ENCODE measurements at regions not wholly inside any gene's neighbourhood (a gene's known extent, or its start where the extent isn't known, plus 50 kb on each side); places are given as distances from the start of the nearest gene placed in this dataset.

GRCh38 chr12:92551853-92552397 lies 150.9 kb upstream of the PLEKHG7 start:
- H3K9me3 ChIP-seq (ENCODE audit: low read length): no peaks in the 10 kb centered on the region
- no peaks in the 10 kb centered on the region for H4K20me1 ChIP-seq (ENCODE audit: insufficient read depth, low read depth, low read length)
- no peak overlapping the region for H3K4me2 ChIP-seq (ENCODE audit: low read depth, low read length, poor library complexity, severe bottlenecking)
- H3K9me2 ChIP-seq (replicated peaks; ENCODE audit: insufficient read depth, low read length): no peaks in the 10 kb centered on the region
- H3K4me1 ChIP-seq (ENCODE audit: low read length): no peaks in the 10 kb centered on the region
- no peak for DNase-seq
- no peak overlapping the region for H3K4me3 ChIP-seq (ENCODE audit: low read length)
- no peaks in the 10 kb centered on the region for H3K27me3 ChIP-seq (ENCODE audit: low read length)
- H3K27ac ChIP-seq (ENCODE audit: low read length): no peak overlapping the region
- no peaks in the 10 kb centered on the region for H3K36me3 ChIP-seq (ENCODE audit: insufficient read depth, low read length)
- no peak overlapping the region for H2AFZ ChIP-seq (ENCODE audit: low read length)
- no peak overlapping the region for H3K9ac ChIP-seq (ENCODE audit: low read length)
- no peaks in the 10 kb centered on the region for H3K79me2 ChIP-seq (ENCODE audit: low read length)

GRCh38 chr12:92551210-92551609 lies 151.6 kb upstream of the PLEKHG7 start:
- no peak for DNase-seq
- H3K79me2 ChIP-seq (ENCODE audit: low read length): no peaks in the 10 kb centered on the region
- no peaks in the 10 kb centered on the region for H3K36me3 ChIP-seq (ENCODE audit: insufficient read depth, low read length)
- H3K27ac ChIP-seq (ENCODE audit: low read length): no peak overlapping the region
- H3K4me3 ChIP-seq (ENCODE audit: low read length): no peak overlapping the region
- H3K9ac ChIP-seq (ENCODE audit: low read length): no peak overlapping the region
- H4K20me1 ChIP-seq (ENCODE audit: insufficient read depth, low read depth, low read length): no peaks in the 10 kb centered on the region
- no peak overlapping the region for H3K4me2 ChIP-seq (ENCODE audit: low read depth, low read length, poor library complexity, severe bottlenecking)
- H3K27me3 ChIP-seq (ENCODE audit: low read length): no peaks in the 10 kb centered on the region
- H3K9me2 ChIP-seq (replicated peaks; ENCODE audit: insufficient read depth, low read length): no peaks in the 10 kb centered on the region
- H3K9me3 ChIP-seq (ENCODE audit: low read length): no peaks in the 10 kb centered on the region
- no peaks in the 10 kb centered on the region for H3K4me1 ChIP-seq (ENCODE audit: low read length)
- H2AFZ ChIP-seq (ENCODE audit: low read length): no peak overlapping the region

GRCh38 chr12:92550661-92551060 lies 152.1 kb upstream of the PLEKHG7 start:
- H4K20me1 ChIP-seq (ENCODE audit: insufficient read depth, low read depth, low read length): no peaks in the 10 kb centered on the region
- H3K4me3 ChIP-seq (ENCODE audit: low read length): no peak overlapping the region
- no peaks in the 10 kb centered on the region for H3K36me3 ChIP-seq (ENCODE audit: insufficient read depth, low read length)
- H3K9me2 ChIP-seq (replicated peaks; ENCODE audit: insufficient read depth, low read length): no peaks in the 10 kb centered on the region
- no peaks in the 10 kb centered on the region for H3K9me3 ChIP-seq (ENCODE audit: low read length)
- no peak overlapping the region for H2AFZ ChIP-seq (ENCODE audit: low read length)
- no peaks in the 10 kb centered on the region for H3K27me3 ChIP-seq (ENCODE audit: low read length)
- DNase-seq: no peak
- H3K4me1 ChIP-seq (ENCODE audit: low read length): no peaks in the 10 kb centered on the region
- H3K27ac ChIP-seq (ENCODE audit: low read length): no peak overlapping the region
- H3K79me2 ChIP-seq (ENCODE audit: low read length): no peaks in the 10 kb centered on the region
- H3K4me2 ChIP-seq (ENCODE audit: low read depth, low read length, poor library complexity, severe bottlenecking): no peak overlapping the region
- H3K9ac ChIP-seq (ENCODE audit: low read length): no peak overlapping the region

- H3K9me3 ChIP-seq (ENCODE audit: low read length): no peaks in the 10 kb centered on the region
- no peak overlapping the region for H3K27ac ChIP-seq (ENCODE audit: low read length)
- DNase-seq: no peak
- H3K36me3 ChIP-seq (ENCODE audit: insufficient read depth, low read length): no peaks in the 10 kb centered on the region
- H3K9ac ChIP-seq (ENCODE audit: low read length): no peak overlapping the region
- H3K79me2 ChIP-seq (ENCODE audit: low read length): no peaks in the 10 kb centered on the region
- no peaks in the 10 kb centered on the region for H4K20me1 ChIP-seq (ENCODE audit: insufficient read depth, low read depth, low read length)
- H3K4me1 ChIP-seq (ENCODE audit: low read length): no peaks in the 10 kb centered on the region
- no peaks in the 10 kb centered on the region for H3K27me3 ChIP-seq (ENCODE audit: low read length)
- no peak overlapping the region for H3K4me3 ChIP-seq (ENCODE audit: low read length)
- H3K4me2 ChIP-seq (ENCODE audit: low read depth, low read length, poor library complexity, severe bottlenecking): no peak overlapping the region
- H2AFZ ChIP-seq (ENCODE audit: low read length): no peak overlapping the region
- no peaks in the 10 kb centered on the region for H3K9me2 ChIP-seq (replicated peaks; ENCODE audit: insufficient read depth, low read length)
Measured at GRCh38 chr12:92550254-92550653, 152.5 kb upstream of the PLEKHG7 start.

- Histone ChIP-seq H3K27ac (ENCODE audit: low read length) (no peak overlapping the region), H3K27me3 (ENCODE audit: low read length) (no peaks in the 10 kb centered on the region), H3K9me3 (ENCODE audit: low read length) (no peaks in the 10 kb centered on the region), H3K4me2 (ENCODE audit: low read depth, low read length, poor library complexity, severe bottlenecking) (no peak overlapping the region), H3K79me2 (ENCODE audit: low read length) (no peaks in the 10 kb centered on the region), H3K4me1 (ENCODE audit: low read length) (no peaks in the 10 kb centered on the region), H4K20me1 (ENCODE audit: insufficient read depth, low read depth, low read length) (no peaks in the 10 kb centered on the region), H3K9ac (ENCODE audit: low read length) (no peak overlapping the region), H2AFZ (ENCODE audit: low read length) (no peak overlapping the region), H3K36me3 (ENCODE audit: insufficient read depth, low read length) (no peaks in the 10 kb centered on the region), H3K9me2 (replicated peaks; ENCODE audit: insufficient read depth, low read length) (no peaks in the 10 kb centered on the region), H3K4me3 (ENCODE audit: low read length) (no peak overlapping the region)
- no peak for DNase-seq
Measured at GRCh38 chr12:92549516-92549915, 153.3 kb upstream of the PLEKHG7 start.

GRCh38 chr12:92547906-92548305 lies 154.9 kb upstream of the PLEKHG7 start:
- H3K27ac ChIP-seq (ENCODE audit: low read length): no peak overlapping the region
- H3K4me2 ChIP-seq (ENCODE audit: low read depth, low read length, poor library complexity, severe bottlenecking): no peak overlapping the region
- H4K20me1 ChIP-seq (ENCODE audit: insufficient read depth, low read depth, low read length): no peaks in the 10 kb centered on the region
- H3K9ac ChIP-seq (ENCODE audit: low read length): no peak overlapping the region
- DNase-seq: no peak
- H2AFZ ChIP-seq (ENCODE audit: low read length): no peak overlapping the region
- no peaks in the 10 kb centered on the region for H3K9me2 ChIP-seq (replicated peaks; ENCODE audit: insufficient read depth, low read length)
- no peaks in the 10 kb centered on the region for H3K4me1 ChIP-seq (ENCODE audit: low read length)
- H3K79me2 ChIP-seq (ENCODE audit: low read length): no peaks in the 10 kb centered on the region
- no peaks in the 10 kb centered on the region for H3K9me3 ChIP-seq (ENCODE audit: low read length)
- H3K27me3 ChIP-seq (ENCODE audit: low read length): no peaks in the 10 kb centered on the region
- no peaks in the 10 kb centered on the region for H3K36me3 ChIP-seq (ENCODE audit: insufficient read depth, low read length)
- H3K4me3 ChIP-seq (ENCODE audit: low read length): no peak overlapping the region

GRCh38 chr12:92547420-92547819 lies 155.4 kb upstream of the PLEKHG7 start:
- Histone ChIP-seq H4K20me1 (ENCODE audit: insufficient read depth, low read depth, low read length) (no peaks in the 10 kb centered on the region), H3K4me1 (ENCODE audit: low read length) (no peaks in the 10 kb centered on the region), H3K4me3 (ENCODE audit: low read length) (no peak overlapping the region), H3K4me2 (ENCODE audit: low read depth, low read length, poor library complexity, severe bottlenecking) (no peak overlapping the region), H3K27ac (ENCODE audit: low read length) (no peak overlapping the region), H3K9ac (ENCODE audit: low read length) (no peak overlapping the region), H3K36me3 (ENCODE audit: insufficient read depth, low read length) (no peaks in the 10 kb centered on the region), H3K27me3 (ENCODE audit: low read length) (no peaks in the 10 kb centered on the region), H3K9me2 (replicated peaks; ENCODE audit: insufficient read depth, low read length) (no peaks in the 10 kb centered on the region), H2AFZ (ENCODE audit: low read length) (no peak overlapping the region), H3K9me3 (ENCODE audit: low read length) (no peaks in the 10 kb centered on the region), H3K79me2 (ENCODE audit: low read length) (no peaks in the 10 kb centered on the region)
- no peak for DNase-seq

- Histone ChIP-seq H2AFZ (ENCODE audit: low read length) (no peak overlapping the region), H3K9me3 (ENCODE audit: low read length) (no peaks in the 10 kb centered on the region), H3K36me3 (ENCODE audit: insufficient read depth, low read length) (no peaks in the 10 kb centered on the region), H3K79me2 (ENCODE audit: low read length) (no peaks in the 10 kb centered on the region), H3K4me1 (ENCODE audit: low read length) (no peaks in the 10 kb centered on the region), H3K4me3 (ENCODE audit: low read length) (no peak overlapping the region), H4K20me1 (ENCODE audit: insufficient read depth, low read depth, low read length) (no peaks in the 10 kb centered on the region), H3K9me2 (replicated peaks; ENCODE audit: insufficient read depth, low read length) (no peaks in the 10 kb centered on the region), H3K27ac (ENCODE audit: low read length) (no peak overlapping the region), H3K4me2 (ENCODE audit: low read depth, low read length, poor library complexity, severe bottlenecking) (no peak overlapping the region), H3K27me3 (ENCODE audit: low read length) (no peaks in the 10 kb centered on the region), H3K9ac (ENCODE audit: low read length) (no peak overlapping the region)
- no peak for DNase-seq
Measured at GRCh38 chr12:92546635-92547348, 156.0 kb upstream of the PLEKHG7 start.

All from Karpas-422 (cell line).